ENCODE measurements at regions not wholly inside any gene's neighbourhood (a gene's known extent, or its start where the extent isn't known, plus 50 kb on each side); places are given as distances from the start of the nearest gene placed in this dataset.

DNA sequence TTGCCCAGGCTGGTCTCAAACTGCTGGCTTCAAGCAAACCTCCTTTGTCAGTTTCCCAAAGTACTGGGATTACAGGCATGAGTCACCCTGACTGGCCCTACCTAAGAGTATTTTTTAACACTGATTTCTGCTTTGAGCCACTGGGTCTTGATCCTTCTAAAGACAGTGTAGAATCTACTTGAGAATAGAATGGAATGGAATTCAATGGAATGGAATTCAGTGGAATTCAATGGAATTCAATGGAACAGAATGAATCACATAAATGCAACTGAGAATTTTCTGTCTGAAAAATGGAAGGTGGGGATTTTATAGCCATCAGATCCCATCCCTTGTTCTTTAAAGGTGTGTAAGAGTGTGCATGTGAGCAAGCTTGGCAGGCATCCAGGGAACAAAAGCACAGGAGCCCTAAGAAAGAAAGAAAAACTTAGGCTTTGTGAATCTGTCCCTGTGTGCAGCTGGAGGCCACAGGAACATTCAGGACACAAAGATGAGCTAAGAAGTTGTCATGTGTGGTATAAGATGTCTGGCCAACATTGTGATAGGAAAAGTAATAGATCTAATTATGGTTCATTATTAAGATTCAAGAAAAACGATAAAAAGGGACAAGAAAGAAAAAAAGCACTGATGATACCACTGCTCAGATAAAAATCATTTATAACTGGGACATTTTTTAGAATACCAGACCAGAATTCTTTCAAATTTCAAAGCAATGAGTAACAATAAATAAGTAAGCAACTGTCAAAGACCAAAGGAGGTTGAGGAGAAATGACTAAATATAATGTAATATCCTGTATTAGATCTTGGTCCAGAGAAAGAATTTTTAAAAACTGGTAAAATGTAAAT, 681.0 kb upstream of the GJE1 start:
- DNase-seq (ENCODE audit: low spot score) = no peak

DNA sequence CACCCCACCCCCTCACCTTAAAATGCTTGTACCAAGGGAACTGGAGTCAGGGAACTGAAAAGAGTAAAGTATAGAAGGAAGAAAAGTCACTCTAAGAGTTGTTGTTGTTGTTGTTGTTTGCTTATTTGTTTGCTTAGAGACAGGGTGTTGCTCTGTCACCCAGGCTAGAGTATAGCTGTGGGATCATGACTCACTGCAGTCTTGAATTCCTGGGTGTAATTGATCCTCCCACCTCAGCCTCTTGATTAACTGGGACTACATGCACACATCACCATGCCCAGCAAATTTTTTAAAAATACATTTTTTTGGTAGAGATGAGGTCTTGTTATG, 681.6 kb upstream of the GJE1 start:
- no peak for DNase-seq (ENCODE audit: low spot score)

DNA sequence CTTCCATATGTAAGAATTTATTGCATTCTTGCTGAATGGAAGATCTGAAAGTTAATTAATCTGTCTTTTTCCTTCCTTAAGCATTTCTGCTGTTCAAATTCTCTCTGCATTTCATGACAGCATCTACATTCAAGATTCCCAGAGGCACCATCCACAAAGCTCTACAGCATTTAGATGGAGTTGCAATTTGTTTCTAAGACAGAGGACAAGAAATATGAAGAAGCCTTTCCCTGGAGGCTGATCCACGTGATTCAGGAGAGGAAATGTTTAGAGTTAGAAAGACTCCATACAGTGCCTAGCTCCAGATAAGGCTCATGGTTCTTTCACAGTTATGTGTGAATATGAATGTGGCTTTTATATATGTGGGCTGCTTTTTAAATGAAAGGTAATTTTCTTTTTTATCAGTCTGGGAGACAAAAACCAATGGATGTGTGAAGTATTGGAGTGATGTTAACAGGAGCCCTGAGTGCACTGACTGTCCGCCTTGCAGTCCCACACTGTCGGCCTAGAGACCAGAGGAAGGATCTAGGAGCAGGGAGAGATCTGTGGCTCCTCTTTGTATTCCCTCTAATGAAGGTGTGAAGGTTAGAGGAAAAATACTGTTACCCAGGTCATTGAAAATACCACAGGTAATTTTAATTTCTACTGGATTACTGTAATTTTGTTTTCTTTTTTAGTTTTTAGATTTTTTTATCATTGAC, 686.6 kb upstream of the GJE1 start:
- no peak for DNase-seq (ENCODE audit: low spot score)

DNA sequence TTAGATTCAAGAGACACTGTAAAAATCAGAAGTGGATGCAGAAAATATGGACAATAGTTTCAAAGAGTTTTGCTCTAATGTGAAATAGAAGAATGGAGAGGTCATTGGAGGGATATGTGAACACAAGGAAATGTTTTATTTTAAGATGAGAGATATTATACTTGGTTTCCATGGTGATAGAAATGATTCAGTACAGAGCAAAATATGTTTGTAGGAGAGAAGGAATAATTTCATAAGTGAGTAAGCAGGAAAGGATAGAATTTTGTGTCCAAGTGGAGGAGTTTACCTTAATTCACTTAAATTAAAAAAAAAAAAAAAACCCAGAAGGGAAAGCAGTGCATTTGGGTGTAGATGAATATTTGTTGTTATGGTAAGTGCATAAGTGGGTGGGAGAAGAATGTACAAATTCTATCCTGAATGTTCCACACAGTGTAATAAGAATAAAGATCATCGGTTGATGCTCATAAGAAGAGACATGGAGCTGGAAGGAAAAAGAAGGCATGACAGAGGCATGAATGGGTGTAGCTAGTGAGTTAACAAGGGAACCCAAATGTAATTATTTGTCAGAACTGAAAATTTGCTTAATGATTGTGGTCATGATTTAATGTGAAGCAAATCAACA, 688.9 kb upstream of the GJE1 start:
- no peak for DNase-seq (ENCODE audit: low spot score)

DNA sequence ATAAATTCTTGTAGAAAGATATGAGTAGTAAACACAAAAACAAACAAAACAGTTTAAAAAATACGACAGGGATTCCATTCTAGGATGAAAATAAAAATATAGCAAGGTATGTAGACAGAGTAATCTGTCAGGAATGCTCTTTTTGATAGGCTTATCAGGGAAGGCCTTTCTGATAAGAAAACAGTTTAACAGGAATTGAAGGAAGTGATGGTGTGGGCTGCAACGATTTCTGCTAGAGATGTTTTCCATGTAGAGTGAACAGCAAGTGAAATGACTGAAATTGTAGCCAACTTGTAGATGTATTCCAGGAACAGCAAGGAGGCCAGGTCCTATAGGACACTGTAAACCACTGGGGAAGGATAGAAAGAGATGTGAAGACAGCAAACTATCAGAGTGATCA, 689.7 kb upstream of the GJE1 start:
- DNase-seq (ENCODE audit: low spot score) = no peak

DNA sequence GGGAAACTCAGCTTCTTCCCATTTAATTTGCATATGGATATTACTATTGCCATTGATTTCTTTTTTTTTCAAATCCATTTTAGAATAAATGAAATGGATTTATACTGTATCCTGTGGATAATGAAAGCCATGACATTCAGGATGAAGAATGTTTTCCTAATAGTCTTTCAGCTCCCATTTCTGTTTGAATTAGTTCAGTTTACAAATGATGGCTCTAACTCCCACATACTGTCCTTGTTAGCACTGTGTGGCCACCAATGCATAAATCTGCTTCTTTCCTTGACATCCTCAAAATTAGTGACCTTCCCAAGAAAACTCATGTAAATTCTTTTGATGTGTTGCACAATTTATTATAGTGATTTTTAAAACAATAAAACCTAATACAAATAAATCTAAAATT, 693.2 kb upstream of the GJE1 start:
- no peak for DNase-seq (ENCODE audit: low spot score)

DNA sequence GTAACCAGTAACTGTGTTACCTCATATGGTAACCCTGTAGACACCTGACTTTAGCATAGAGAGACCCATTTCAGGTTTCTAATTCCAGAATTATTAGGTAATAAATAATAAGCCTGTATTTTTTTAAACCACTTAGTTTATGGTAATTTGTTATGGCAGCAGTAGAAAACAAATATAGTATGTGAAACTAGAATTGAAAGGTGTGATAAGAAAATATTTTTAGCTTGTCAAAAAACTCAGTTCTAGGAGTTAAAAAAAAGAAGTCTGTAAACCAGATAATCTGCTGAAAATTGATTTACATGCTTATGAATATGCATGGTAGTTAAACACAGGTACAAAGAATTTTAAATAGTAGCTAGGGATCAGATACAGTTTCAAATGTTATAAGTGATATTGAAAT, 695.0 kb upstream of the GJE1 start:
- no peak for DNase-seq (ENCODE audit: low spot score)

DNA sequence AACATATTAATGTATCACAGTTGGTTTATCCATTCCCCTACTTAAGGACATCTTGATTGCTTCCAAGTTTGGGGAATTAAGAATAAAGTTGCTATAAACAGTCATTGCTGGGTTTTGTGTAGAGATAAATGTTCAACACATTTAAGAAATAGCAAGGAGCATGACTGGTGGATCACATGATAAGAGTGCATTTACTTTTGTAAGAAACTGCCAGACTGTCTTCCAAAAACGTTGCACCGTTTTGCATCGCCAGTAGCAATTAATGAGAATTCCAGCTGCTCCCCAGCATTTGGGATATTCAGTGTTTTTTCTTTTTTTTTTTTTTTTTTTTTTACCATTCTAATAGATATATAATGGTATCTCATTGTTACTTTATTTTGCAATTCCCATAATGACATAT, 695.7 kb upstream of the GJE1 start:
- no peak for DNase-seq (ENCODE audit: low spot score)

DNA sequence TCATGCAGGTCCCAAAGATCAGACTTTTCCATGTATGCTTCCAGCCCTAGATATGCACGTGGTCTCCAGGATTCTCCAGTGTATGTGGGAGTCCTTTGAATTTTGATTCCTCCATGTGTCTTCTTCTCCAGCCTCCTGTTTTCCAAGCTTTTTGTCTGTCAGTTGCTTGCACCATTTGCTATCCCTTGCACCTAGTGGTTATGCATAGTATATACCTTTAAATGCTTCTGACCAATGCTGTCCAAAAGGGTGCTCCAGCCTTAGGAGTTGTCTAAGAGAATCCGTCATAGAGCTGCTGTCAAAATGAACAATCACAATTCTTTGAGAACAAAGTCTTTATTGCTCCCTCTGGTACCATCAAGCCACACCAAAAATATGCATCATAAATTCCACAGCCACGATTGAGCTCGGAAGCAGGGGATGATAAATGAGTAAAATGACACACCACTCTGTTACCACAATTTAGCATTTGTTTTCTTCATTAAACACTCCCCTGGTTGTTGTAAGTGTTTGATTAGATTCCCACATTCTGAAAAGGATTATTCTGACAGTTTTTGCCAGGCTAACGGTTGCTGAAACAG, 706.2 kb upstream of the GJE1 start:
- DNase-seq (ENCODE audit: low spot score) = no peak

DNA sequence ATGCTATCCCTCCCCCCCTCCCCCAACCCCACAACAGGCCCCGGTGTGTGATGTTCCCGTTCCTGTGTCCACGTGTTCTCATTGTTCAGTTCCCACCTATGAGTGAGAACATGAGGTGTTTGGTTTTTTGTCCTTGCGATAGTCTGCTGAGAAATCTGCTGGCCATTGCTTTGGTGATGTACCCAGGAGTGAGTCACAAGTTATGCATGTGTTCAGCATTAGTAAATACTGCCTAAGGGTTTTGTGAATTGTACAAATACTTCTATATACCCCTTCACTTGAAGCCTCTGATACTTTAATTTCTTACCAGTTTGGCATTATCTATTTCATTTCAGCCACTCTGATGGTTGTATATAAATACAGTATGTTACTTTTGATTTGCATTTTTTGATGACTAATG, 711.3 kb upstream of the GJE1 start:
- no peak for DNase-seq (ENCODE audit: low spot score)

DNA sequence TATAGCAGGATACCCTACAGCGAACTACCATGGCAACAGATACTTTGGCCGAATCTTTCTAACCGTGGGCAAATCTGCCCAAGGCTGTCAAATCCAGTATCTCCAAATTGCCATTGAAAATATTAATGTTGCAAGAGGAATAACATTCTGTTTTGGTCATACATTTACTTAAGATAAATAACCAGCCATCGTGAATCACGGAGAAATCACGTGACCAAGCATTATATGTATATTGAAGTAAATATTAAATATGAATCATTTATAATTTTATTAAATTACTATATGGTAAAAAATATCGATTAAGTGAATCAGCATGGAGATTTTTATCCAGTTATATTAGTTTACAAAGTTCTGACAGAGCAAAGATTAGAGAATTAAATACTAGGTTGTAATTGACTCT, 714.6 kb upstream of the GJE1 start:
- no peak for DNase-seq (ENCODE audit: low spot score)

DNA sequence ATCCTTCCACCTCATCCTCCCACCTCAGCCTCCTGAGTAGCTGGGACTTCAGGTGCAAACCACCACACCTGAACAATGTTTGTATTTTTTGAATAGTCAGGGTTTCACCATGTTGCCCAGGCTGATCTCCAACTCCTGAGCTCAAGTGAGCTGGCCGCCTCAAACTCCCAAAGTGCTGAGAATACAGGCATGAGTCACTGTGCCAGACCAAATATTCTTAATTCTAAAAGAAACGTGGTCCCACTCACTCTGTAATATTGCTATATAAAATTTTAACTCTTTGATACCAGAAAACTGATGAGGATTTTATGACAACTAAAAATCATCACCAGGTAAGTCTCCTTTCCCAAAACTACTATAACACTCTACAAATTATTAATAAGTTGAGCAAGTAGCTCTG, 716.8 kb upstream of the GJE1 start:
- DNase-seq (ENCODE audit: low spot score) = no peak

DNA sequence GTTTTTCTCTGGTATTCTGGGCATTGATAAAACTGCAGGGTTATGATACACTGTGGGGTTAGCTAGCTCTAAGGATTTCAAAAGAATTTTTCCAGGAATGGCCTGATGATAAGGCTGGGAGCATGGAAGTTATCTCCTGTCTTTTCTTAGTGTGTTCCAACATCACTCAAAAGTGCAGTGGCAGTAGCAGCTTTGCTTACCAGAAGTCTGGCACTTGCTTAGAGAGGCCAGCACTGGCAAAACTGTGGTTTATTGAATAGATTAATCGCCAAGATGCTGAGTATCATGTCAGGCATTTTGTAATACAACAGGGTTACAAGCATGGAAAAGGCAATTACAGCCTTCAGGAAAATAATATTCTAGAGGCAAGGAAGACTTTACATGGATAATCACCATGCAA, 719.5 kb upstream of the GJE1 start:
- no peak for DNase-seq (ENCODE audit: low spot score)

DNA sequence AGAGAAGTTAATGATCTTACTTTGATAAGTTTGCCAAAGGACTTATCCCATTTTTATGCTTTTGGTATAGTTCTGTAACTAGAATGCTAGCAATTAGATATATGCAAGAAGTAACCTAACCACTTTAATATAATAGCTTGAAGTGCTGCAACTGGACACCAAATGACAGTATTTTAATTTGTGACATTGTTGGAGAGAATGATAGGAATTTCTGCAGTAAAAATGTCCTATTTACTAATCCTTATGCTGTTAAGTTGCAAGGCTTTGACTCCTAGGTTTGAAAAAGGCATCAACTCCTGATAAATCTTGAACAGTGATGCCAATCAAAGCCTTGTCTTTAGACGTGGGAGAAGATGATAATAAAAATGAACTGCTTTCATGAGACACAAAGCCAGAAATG, 726.0 kb upstream of the GJE1 start:
- no peak for DNase-seq (ENCODE audit: low spot score)

DNA sequence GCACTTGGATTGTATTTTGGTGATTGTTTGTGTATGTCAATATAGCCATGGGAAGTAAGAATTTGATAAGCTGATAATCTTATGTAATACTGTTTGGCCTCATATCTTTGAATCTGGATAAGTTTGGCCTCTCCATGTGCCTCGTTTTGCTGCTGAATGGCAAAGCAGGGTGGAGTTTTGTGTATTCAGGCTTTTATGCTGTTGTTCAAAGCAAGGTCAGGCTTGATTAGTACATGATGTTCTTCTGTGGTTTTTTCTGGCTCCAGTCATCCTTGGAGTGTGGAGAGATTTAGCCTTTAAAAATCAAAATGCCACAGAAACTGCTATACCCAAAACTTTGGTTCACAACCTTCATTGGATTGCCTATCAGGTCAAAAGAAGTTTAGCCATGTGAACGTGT, 728.9 kb upstream of the GJE1 start:
- DNase-seq (ENCODE audit: low spot score) = no peak

DNA sequence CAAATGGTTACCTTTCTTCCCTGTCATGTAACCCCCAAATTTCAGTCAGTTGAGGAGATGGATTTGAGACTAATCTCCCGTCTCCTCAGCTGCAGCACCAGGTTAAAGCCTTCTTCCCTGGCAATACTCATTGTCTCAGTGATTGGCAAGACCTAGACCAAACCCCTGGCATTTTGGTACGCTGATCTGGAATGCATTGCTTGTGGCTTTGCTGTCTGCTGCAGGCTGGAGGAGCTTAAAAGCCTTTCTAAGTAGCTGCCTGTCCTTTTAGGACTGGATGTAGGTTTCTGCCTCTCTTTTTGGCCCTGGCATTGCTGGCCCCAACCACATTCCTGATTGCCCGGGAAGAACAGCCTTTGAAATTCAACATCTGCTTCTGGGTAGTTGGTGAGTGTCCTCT, 729.6 kb upstream of the GJE1 start:
- DNase-seq (ENCODE audit: low spot score) = no peak

DNA sequence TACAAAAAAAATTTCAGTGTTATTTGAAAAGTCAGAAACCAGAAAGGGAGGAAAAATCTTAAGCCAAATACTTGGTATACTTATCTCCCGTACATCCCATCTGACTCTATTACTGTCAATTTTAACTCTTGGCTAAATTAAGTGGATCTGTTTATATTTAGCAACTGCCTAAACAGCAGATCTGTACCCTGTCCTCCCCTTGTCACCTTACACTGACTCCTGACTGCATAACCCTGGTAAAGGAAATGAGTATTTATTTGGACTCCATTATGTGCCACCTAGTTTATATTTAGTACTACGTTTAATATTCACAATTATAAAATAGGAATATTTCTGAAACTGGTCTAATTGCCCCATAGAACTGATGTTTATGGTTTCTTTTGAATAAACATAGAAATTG, 730.2 kb upstream of the GJE1 start:
- no peak for DNase-seq (ENCODE audit: low spot score)

DNA sequence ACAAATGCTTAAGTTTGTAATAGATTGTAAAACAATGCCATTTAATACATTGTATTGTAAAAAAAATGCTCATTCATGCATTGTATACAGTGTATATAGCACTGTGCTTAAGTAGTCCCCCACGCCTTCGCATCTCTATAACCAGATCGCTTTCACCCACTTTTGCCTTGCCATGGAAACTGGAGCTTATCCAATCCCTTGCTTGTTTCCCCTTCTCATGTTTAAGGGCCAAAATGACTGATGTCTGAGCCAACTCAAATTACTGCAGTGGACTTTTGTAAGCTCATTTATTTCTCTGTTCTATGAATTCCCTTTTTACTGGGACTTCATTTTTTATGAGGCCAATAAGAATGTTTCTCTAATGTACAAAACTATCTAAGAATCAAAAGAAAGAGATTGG, 730.9 kb upstream of the GJE1 start:
- no peak for DNase-seq (ENCODE audit: low spot score)

DNA sequence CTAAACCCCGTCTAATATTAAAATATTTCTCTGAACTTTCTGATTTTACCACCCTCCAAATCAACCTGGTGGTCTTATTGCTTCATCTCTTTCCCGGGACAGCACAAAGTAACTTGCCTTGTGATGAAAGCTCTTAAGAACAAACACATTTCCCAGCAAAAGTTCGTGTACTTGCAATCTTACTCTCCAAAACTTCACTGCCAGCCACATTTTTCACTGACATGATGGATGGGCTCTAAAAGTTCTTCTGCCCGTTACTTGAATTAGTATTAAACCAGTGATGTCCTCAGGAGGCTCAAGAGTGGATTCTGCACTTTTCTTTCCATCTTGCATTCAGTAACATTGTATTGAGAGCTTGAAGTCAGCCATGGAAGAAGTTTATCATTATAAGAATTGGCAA, 731.6 kb upstream of the GJE1 start:
- no peak for DNase-seq (ENCODE audit: low spot score)

DNA sequence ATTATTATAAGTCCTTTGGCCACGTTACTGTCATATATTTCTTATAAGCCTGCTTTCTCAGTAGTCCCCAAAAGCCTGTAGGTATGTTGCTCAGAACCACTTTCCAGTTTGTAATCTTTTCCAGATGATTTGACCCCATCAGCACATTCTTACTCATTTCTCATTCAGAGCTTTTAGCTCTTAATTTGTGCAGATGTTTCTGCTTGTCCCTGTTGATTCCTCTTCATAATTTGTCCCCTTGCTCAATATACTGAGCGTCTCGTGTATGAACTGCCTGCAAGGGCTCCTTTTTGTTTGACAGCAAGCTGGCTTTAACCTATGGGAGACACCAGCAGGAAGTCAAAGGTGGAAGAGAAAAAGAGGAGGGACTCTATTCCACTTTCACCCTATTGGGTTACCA, 733.8 kb upstream of the GJE1 start:
- DNase-seq (ENCODE audit: low spot score) = no peak

DNA sequence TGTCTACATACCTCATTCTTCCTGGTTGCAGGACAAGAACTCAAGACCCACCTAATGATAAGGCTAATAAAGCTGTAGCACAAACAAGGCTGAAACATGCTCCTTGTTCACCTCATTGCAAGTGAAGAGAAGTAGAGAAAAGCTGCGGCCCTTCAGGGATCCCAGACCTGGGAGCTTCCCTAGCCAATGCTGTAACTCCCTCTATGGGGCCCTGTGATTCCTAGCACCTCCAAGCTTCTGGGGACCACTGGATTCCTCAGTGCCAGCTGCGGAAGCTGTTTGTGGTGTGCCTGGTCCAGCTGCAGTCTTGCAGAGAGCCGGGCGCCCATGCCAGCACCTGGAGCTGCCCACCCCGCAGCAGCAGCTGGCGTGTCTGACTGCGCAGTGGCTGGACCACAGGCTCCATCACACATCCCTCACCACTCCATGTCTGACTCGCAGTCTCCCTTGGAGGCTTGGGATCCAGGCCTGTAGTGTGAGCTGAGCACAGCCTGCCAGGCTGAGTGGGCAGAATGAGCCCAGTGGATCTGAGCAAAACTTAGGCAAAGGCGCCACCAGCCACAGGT, 737.2 kb upstream of the GJE1 start:
- no peak for DNase-seq (ENCODE audit: low spot score)

DNA sequence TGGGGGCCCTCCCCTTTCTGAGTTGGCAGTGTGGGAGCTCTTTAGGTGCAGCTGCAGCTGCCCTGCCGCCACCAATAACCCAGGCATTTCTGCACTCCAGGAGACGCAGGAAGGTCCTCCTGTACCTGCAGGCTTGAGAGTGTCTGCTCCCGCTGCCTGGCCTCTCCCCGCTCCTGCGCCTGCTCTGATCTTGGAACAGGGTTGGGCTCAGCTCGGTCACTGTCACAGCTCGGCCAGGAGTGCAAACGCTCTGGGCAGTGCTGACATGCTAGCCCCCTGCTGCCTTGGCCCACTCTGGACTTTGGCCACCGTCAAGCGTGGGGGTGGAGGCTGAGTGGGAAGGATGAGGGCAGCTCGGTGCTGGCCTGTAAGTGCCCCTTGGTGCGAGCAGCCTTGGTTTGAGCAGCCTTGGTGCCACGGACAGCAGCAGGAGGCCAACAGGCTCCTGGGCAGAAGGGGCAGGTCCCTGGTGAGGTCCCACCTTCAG, 738.1 kb upstream of the GJE1 start:
- no peak for DNase-seq (ENCODE audit: low spot score)

DNA sequence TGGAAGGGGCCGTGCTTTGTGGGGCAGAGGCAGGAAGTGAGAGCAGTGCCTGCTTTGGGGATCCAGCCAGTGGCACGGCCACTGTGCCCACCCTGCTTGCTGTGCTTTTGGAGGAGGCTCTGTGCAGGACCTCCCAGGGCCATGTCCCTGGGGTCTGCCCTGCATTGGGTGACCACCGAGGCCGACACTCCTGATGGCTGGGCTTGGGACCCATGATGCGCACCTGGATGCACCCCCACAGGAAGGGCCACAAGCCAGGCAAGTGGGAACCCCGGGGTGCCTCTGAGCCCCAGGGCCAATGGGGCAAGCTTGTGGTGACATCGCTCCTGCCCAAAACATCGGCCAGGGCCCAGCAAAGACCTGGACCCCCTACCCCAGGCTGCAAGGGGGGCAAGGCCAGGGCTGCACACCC, 738.6 kb upstream of the GJE1 start:
- no peak for DNase-seq (ENCODE audit: low spot score)
